HL-60/S4 treated with retinoic acid at 250 ng/mL for 4 days and 3 days (cell line): ENCODE measurements at regions not wholly inside any gene's neighbourhood (a gene's known extent, or its start where the extent isn't known, plus 50 kb on each side); places are given as distances from the start of the nearest gene placed in this dataset.
"Not testable (repeated sequence)": the region's sequence is repeated elsewhere in the genome, so short reads cannot be mapped to it uniquely, and the experiment has no call there.

Experiments
- in situ Hi-C: fragments of 300-500 bp; cut with MboI; formaldehyde crosslinking; loops from 2 replicates; pipeline ENCODE4 v1.7.0; 2022; ENCODE audit warnings: low sequenced_read_pairs

GRCh38 chrX:111041018-111041462 is 55.0 kb upstream of the PAK3 start:
- in situ Hi-C loops = no loop called here

DNA sequence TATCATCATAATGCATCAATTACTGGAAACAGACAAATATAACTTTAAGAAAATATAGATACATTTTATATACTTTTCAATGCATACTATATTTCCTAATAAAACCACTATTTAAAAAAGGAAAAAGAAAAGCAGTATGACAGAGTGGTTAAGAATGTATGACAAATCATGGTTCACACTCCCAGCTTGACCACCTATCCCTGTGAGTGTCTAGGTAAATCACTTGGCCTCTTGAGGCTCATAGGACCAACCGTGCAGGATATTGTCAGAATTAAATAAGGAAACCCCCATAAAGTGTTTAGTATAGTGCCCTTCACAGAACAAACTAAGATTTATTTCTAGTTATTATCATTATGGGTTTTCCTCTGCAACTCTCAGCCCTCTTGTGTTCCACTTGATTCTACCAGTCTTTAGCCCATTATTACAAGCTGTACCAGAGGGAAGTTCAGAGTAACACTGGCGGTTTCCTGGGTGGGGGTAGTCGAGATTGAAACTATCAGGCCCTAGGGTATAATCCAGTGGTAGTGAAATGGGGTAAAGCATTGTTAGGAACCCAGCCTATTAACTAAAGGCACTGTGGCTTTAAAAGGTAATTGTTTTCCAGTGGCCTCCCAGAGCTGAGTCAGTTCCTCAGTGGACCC is 55.5 kb upstream of the PAK3 start:
- in situ Hi-C loops = no loop called here

GRCh38 chrX:111039606-111040005 is 56.4 kb upstream of the PAK3 start:
- in situ Hi-C loops = no loop called here

DNA sequence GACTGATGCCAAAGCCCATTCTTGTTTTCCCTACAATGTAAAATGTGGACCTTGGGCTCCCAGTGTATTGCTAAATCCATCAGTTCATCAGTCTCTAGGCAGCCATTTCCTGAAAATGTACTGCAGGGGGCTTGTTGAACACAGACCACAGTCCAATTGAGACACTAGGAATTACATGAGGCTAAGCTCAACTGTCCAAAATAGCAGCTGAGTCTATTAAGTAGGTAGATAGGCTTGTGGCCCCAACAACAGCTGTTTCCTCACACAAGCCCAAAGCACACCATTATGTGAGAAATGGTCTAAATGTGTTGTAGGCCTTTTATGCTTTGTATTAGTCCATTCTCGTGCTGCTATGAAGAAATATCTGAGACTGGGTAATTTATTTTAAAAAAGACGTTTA is 60.0 kb upstream of the PAK3 start:
- in situ Hi-C loops = no loop called here

GRCh38 chrX:111035256-111035655 is 60.7 kb upstream of the PAK3 start:
- in situ Hi-C loops = no loop called here

DNA sequence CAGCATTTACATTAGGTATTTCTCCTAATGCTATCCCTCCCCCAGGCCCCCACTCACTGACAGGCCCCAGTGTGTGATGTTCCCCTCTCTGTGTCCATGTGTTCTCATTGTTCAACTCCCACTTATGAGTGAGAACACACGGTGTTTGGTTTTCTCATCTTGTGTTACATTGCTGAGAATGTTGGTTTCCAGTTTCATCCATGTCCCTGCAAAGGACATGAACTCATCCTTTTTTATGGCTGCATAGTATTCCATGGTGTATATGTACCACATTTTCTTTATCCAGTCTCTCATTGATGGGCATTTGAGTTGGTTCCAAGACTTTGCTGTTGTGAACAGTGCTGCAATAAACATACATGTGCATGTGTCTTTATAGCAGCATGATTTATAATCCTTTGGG is 73.0 kb upstream of the PAK3 start:
- in situ Hi-C loops = not testable (repeated sequence)

GRCh38 chrX:111020283-111020682 is 75.7 kb upstream of the PAK3 start:
- in situ Hi-C loops = no loop called here

GRCh38 chrX:111013778-111014455 is 82.1 kb upstream of the PAK3 start:
- in situ Hi-C loops = no loop called here

GRCh38 chrX:111010111-111010510 is 85.9 kb upstream of the PAK3 start:
- in situ Hi-C loops = no loop called here

DNA sequence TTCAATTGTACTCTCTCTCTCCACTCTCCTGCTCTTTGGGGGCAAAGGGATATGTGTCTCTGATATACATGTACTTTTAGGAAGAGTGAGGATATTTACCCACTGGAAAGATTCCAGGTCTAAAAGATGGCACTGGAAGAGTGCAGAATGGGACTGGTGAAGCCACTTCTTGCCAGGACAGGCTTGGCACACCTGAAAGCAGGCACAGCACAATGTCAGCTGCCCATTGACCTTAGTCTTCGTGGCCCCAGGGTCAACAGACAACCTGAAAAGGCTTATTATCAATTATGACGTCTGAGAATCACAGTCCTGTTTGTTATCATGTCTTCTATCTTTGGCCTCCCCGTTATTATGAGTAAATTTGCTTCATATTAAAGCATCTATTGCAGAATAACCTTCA is 86.7 kb upstream of the PAK3 start:
- in situ Hi-C loops = no loop called here

DNA sequence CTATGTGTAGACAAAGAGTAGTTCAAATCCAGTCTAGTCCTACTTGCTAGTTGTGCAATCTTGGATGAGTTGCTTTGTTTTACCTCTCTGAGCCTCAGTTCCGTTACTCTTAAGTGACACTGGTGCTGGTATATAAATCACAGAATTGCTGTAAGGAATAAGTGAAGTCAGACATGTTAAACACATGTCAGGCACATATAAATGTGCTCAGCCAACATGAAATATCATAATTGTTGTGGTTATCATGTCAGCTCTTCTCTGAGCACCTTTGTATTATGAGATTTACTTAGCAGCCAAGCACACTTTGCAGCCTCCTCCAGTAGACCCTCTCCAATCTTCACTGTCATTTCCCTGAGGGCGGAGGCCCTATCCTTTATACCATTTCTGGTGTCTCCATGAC is 87.9 kb upstream of the PAK3 start:
- in situ Hi-C loops = no loop called here

DNA sequence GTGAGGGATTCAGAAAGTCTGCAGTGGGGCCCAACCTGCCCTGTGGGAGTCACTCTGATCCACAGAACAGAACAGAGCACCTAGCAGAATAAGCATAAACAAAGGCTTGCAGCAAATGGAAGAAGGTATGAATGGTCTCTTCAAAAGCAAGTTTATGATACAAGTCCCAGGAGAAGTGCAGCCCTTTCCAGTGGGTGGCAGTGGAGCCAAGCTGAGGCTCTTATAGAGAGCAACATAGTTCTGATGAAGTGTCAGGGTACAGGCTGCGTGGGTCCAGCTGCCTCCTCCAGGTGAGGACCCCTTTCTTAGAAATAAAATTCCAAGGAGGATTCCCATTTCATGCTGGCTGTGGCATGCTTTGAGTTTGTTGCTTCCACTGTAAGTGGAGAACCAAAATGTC is 88.8 kb upstream of the PAK3 start:
- in situ Hi-C loops = no loop called here

DNA sequence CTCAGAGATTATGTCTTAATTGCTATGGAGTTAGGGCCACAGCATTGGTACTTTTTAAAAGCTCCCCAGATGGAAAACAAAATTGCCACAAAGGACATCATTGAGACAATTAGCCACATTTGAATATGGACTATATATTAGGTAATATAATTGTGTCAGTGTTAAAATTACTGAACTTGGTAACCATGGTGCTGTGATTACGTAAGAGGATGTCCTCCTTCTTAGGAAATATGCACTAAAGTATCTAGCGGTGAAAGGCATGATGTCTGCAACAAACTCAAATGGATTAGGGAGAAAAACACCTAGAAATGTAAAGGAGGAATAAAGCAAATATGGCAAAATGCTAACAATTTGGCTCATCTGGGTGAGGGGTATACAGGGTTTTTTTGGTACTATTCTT is 89.9 kb upstream of the PAK3 start:
- in situ Hi-C loops = no loop called here

GRCh38 chrX:111005166-111005565 is 90.8 kb upstream of the PAK3 start:
- in situ Hi-C loops = no loop called here

GRCh38 chrX:111003118-111003517 is 92.9 kb upstream of the PAK3 start:
- in situ Hi-C loops = no loop called here

DNA sequence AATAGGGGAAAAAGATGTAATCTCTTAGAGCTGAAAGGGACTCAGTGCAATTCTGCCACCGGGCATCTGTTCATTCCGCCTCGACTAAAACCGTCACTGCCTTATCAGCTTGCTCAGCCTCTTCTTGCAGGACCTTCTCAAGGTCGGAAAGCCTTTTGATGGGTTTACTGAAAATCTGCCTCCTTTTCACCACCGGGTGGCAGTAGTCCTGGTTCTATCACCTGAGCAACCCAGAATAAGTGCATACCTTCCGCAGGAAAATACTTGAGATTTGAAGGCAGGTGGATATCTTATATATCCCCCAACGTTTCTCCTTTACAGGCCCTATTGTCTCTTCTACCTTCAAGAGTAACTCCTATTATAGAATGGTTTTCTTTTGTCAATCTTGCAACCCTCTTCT is 103.4 kb upstream of the PAK3 start:
- in situ Hi-C loops = no loop called here

DNA sequence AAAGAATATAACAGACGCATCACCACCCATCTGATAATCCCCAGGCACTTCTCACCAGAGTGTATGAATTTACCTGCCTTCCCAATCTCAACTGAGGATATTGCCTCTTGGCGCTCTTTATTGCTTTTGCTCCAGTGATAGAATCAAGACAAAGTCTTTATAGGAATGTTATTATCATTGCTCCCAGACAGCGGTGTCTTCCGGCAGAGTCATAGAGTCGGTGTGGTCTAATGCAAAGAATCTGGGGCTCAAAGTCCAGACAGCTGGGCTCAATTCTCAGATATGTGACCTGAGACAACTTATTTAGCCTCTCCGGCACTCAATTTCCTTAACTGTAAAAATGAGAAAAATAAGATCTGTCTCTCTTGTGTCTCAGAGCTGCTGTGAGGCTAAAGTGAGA is 106.1 kb upstream of the PAK3 start:
- in situ Hi-C loops = no loop called here

GRCh38 chrX:110989447-110989846 is 106.5 kb upstream of the PAK3 start:
- in situ Hi-C loops = no loop called here

GRCh38 chrX:110987292-110987691 is 108.7 kb upstream of the PAK3 start:
- in situ Hi-C loops = no loop called here

DNA sequence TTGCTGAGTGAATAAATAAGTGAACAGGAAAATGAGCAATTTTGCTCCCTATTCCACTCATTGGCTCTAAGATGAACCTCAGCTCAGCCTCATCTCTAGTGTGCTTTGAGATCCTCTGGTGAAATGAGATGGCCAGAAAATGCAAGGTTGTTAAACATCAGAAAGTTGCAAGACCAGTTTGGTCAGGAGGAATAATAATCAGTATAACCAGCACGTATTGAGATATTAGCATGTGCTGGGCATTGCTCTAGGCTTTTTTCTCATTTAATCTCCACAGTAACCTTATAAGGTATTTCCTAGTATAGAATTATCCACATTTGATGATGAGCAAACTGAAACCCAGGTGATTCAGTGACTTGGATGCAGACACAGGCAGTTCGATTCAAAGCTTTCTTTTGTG is 110.5 kb upstream of the PAK3 start:
- in situ Hi-C loops = no loop called here

DNA sequence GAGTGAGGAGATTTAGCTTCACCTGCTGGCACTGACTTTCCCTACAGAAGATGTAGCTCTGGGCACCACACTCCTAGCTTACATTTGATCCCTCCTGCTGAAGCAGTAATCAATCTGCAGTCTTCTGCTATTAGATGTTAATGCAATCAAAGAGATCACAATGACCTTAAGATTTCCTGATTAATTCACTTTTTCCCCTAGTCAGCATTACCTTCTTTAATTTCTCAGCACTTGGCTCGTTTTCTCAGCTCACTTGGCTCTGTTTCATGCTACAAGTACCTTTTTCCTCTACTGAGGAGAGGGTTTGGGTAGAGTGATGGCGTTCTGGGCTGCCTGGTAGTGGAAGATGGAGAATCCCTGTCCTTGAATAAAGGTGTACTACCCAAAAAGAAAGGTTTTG is 113.0 kb upstream of the PAK3 start:
- in situ Hi-C loops = no loop called here

DNA sequence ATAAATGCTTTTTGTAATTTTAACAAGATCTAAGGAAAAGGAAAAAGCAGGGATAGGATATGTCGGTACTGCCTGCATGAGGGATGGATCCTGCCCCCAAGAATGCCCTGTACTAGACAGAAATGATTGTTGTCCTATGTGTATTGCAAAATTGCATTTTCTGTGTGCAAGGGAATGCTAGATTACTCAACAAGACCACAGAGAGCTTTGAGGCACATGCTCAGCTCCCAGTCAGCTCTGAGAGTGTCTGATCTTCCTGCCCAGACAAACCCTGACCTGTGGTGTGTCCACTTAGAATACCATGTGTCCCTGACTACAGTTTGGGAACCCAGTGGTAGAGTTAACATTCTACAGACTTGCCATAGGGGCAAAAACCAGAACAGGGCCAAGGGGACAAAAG is 129.2 kb upstream of the PAK3 start:
- in situ Hi-C loops = no loop called here

GRCh38 chrX:110966091-110966454 is 129.9 kb upstream of the PAK3 start:
- in situ Hi-C loops = no loop called here
